ENCODE measurements at regions not wholly inside any gene's neighbourhood (a gene's known extent, or its start where the extent isn't known, plus 50 kb on each side); places are given as distances from the start of the nearest gene placed in this dataset.

- TF ChIP-seq, protein P1, sequence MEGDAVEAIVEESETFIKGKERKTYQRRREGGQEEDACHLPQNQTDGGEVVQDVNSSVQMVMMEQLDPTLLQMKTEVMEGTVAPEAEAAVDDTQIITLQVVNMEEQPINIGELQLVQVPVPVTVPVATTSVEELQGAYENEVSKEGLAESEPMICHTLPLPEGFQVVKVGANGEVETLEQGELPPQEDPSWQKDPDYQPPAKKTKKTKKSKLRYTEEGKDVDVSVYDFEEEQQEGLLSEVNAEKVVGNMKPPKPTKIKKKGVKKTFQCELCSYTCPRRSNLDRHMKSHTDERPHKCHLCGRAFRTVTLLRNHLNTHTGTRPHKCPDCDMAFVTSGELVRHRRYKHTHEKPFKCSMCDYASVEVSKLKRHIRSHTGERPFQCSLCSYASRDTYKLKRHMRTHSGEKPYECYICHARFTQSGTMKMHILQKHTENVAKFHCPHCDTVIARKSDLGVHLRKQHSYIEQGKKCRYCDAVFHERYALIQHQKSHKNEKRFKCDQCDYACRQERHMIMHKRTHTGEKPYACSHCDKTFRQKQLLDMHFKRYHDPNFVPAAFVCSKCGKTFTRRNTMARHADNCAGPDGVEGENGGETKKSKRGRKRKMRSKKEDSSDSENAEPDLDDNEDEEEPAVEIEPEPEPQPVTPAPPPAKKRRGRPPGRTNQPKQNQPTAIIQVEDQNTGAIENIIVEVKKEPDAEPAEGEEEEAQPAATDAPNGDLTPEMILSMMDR (IDR thresholded peaks at IDR 0.05; ENCODE audit: unreplicated experiment): no peak
- Mint-ChIP-seq H3K9me3 (ENCODE audit: low read depth) (no peaks in the 10 kb centered on the region), H3K27ac (no peak overlapping the region), H3K4me3 (ENCODE audit: low read depth) (no peak overlapping the region), H3K27me3 (peaks cover 27% of the 10 kb centered on the region), H3K36me3 (ENCODE audit: insufficient read depth) (no peaks in the 10 kb centered on the region), H3K4me1 (ENCODE audit: low read depth) (no peaks in the 10 kb centered on the region)
- DNase-seq (ENCODE audit: low spot score, unreplicated experiment): no peak
Measured at GRCh38 chr10:124266468-124267230, 152.1 kb downstream of the OAT start.

- Mint-ChIP-seq H3K4me1 (ENCODE audit: low read depth) (no peaks in the 10 kb centered on the region), H3K4me3 (ENCODE audit: low read depth) (no peak overlapping the region), H3K27me3 (peaks cover 33% of the 10 kb centered on the region), H3K36me3 (ENCODE audit: insufficient read depth) (no peaks in the 10 kb centered on the region), H3K27ac (no peak overlapping the region), H3K9me3 (ENCODE audit: low read depth) (no peaks in the 10 kb centered on the region)
- TF ChIP-seq, protein P1 (IDR thresholded peaks at IDR 0.05; ENCODE audit: unreplicated experiment): no peak
- DNase-seq (ENCODE audit: low spot score, unreplicated experiment): no peak
Measured at GRCh38 chr10:124265776-124266467, 152.8 kb downstream of the OAT start.

DNA sequence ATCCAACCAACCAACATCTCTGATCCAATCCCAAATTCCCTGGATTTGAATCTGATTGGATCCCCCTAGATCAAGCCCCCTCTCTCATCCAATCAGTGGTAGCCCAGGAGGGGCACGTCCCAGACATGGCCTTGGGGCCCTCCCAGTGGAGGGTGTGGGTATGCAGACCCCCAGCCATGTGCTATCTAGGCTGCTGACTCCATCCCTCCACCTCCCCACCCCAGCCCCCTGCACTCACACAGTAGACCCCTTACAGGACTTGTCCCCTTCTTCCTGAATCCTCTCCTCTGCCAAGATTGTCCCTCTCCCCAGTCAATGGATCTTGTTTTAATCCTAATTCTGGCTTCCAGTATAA, 153.4 kb downstream of the OAT start:
- no peaks in the 10 kb centered on the region for H3K4me1 Mint-ChIP-seq (ENCODE audit: low read depth)
- H3K27me3 Mint-ChIP-seq: peaks cover 34% of the 10 kb centered on the region
- H3K9me3 Mint-ChIP-seq (ENCODE audit: low read depth): no peaks in the 10 kb centered on the region
- DNase-seq (ENCODE audit: low spot score, unreplicated experiment): no peak
- H3K36me3 Mint-ChIP-seq (ENCODE audit: insufficient read depth): no peaks in the 10 kb centered on the region
- TF ChIP-seq, protein P1 (IDR thresholded peaks at IDR 0.05; ENCODE audit: unreplicated experiment): no peak
- H3K27ac Mint-ChIP-seq: no peak overlapping the region
- no peak overlapping the region for H3K4me3 Mint-ChIP-seq (ENCODE audit: low read depth)

DNA sequence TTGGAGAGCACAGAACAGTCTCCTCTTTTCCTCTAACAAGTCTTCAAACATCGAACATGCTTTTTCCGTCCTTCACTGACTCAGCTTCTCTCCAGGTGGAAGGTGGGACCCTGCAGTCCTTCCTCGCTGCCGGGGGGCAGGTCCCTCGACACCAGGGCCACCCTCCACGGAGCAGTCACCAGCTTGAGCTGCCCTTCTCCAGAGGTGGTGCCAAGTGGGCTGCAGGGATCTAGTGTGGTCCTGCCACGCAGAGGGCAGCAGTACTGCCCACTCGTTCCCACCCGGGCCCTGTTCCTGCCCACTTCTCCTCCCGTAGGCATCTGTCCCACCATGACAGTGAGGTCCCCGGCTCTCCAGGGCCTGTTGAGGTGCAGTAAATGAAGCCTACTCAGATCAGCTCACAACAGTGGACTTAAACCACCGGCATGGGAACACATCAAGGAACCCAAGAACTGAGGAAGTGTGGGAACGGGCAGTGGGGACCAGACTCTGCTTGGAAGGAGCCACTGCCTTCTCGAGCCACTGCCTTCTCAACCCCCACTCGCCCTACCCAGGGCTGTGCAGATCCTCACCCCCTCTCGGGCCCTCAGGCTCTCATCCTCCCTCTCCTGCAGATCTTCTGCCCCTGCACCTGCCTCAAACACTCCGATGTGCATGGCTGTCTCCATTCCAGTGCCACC, 153.9 kb downstream of the OAT start:
- Mint-ChIP-seq H3K9me3 (ENCODE audit: low read depth) (no peaks in the 10 kb centered on the region), H3K27ac (no peak overlapping the region), H3K4me3 (ENCODE audit: low read depth) (no peak overlapping the region), H3K36me3 (ENCODE audit: insufficient read depth) (no peaks in the 10 kb centered on the region), H3K4me1 (ENCODE audit: low read depth) (no peaks in the 10 kb centered on the region), H3K27me3 (peaks cover 34% of the 10 kb centered on the region)
- DNase-seq (ENCODE audit: low spot score, unreplicated experiment): no peak
- TF ChIP-seq, protein P1 (IDR thresholded peaks at IDR 0.05; ENCODE audit: unreplicated experiment): no peak

GRCh38 chr10:124264271-124264670, 154.5 kb downstream of the OAT start:
- Mint-ChIP-seq H3K27ac (no peak overlapping the region), H3K9me3 (ENCODE audit: low read depth) (no peaks in the 10 kb centered on the region), H3K36me3 (ENCODE audit: insufficient read depth) (no peaks in the 10 kb centered on the region), H3K4me3 (ENCODE audit: low read depth) (no peak overlapping the region), H3K27me3 (peaks cover 34% of the 10 kb centered on the region), H3K4me1 (ENCODE audit: low read depth) (no peaks in the 10 kb centered on the region)
- TF ChIP-seq, protein P1 (IDR thresholded peaks at IDR 0.05; ENCODE audit: unreplicated experiment): no peak
- DNase-seq (ENCODE audit: low spot score, unreplicated experiment): no peak
